ENCODE measurements at regions not wholly inside any gene's neighbourhood (a gene's known extent, or its start where the extent isn't known, plus 50 kb on each side); places are given as distances from the start of the nearest gene placed in this dataset.

DNA sequence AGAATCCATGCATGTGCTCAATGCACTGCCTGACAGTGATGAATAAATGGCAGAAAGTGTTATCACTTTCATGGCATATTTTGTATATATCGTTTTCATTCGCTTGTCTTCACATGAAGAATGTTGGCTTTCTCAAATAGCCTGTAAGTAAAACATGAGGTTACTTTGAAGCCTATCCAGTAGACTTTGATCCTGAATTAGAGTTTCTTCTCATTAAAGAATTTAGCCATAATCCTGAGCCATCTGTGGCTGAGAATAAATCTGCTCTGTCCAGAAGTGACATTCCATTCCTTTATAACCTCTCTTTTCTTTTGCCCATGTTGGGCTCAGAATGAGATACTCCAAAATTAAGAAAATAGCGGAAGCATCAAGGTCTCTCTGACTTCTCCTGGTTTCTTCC, 1071.7 kb upstream of the TENM4 start:
- no peak for TF ChIP-seq POLR2AphosphoS5 (IDR thresholded peaks at IDR 0.05; ENCODE audit: low read depth, low read length)
- TF ChIP-seq TAF1 (IDR thresholded peaks at IDR 0.05; ENCODE audit: borderline replicate concordance, low read depth, low read length), result no peak
- no peak for TF ChIP-seq POLR2A (IDR thresholded peaks at IDR 0.05; ENCODE audit: low read depth, low read length)

All from GM12892 (cell line).